22Rv1 (cell line): ENCODE measurements at regions not wholly inside any gene's neighbourhood (a gene's known extent, or its start where the extent isn't known, plus 50 kb on each side); places are given as distances from the start of the nearest gene placed in this dataset.

Experiments
- CTCF ChIP-seq: fragments of 450-650 bp; IDR thresholded peaks from 2 replicates; pipeline ENCODE4 v1.5.1; 2017; ENCODE audit warnings: mild to moderate bottlenecking
- ZFX ChIP-seq: fragments of 450-650 bp; IDR thresholded peaks from 2 replicates; pipeline ENCODE4 v1.6.1; 2017; ENCODE audit warnings: antibody characterized with exemption, borderline replicate concordance

- TF ChIP-seq CTCF (no peak), ZFX (no peak)
Observed at GRCh38 chr16:73323880-73324279, 276.0 kb upstream of the ZFHX3 start.
